HS-27A (cell line): ENCODE measurements at regions not wholly inside any gene's neighbourhood (a gene's known extent, or its start where the extent isn't known, plus 50 kb on each side); places are given as distances from the start of the nearest gene placed in this dataset.
A peak's percentile ranks its signal among the peaks of the same experiment; 100 is the strongest.

ENCODE experiments used
- DNase-seq: peaks from one replicate; pipeline ENCODE4 v3.0.0-alpha.2; 2012; ENCODE audit warnings: low read depth, missing footprints

DNA sequence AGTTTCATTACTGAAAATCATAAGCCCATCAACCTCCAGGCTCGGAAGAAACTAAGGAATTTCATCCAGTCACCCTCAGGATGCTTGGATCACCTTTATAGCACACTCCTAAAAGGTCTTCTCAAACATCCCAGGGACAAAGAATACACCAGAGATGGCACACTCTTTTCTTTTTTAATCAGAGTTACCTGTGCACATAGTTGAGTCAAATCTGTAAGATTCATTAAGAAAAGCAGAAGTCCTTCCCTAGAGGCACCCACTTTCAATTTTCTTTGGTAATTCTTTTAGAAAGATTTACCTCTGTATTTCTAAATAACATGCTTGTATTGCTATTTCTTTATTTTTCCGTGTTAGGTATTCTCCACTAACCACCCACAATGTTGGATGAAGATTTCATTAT lies 50.6 kb upstream of the IL6 start:
- no peak for DNase-seq

DNA sequence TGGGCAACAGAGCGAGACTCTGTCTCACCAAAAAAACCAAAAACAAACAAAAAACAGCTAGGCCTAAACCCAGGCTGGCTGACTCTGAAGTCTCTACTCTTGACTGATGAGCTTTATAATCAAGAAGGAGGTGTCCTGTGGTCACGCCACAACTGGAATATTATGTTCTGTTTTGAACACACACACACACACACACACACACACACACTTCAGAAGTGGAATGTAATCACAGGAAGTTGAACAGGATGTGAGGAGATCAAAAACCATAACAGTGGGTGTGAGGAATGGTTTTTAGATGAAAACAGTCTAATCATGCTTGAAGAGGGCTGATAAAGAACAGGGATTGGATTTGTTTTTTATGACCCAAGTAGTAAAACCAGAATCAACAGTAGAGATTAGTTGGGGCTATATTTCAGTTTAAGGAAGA lies 51.1 kb upstream of the IL6 start:
- no peak for DNase-seq

DNA sequence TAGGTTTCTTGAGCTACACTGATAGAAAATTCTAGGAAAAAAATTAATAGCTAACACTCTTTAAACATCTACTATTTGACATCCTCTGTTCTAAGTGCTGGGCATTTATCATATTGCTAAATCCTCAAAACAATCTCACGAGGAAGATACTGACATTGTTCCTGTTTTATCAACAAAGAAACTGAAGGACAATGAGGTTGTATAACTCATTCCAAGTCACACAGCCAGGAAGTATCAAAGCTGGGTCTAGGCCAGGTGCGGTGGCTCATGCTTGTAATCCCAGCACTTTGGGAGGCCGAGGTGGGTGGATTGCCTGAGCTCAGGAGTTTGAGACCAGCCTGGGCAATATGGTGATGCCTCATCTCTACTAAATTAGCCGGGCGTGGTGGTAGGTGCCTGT lies 51.6 kb upstream of the IL6 start:
- no peak for DNase-seq

DNA sequence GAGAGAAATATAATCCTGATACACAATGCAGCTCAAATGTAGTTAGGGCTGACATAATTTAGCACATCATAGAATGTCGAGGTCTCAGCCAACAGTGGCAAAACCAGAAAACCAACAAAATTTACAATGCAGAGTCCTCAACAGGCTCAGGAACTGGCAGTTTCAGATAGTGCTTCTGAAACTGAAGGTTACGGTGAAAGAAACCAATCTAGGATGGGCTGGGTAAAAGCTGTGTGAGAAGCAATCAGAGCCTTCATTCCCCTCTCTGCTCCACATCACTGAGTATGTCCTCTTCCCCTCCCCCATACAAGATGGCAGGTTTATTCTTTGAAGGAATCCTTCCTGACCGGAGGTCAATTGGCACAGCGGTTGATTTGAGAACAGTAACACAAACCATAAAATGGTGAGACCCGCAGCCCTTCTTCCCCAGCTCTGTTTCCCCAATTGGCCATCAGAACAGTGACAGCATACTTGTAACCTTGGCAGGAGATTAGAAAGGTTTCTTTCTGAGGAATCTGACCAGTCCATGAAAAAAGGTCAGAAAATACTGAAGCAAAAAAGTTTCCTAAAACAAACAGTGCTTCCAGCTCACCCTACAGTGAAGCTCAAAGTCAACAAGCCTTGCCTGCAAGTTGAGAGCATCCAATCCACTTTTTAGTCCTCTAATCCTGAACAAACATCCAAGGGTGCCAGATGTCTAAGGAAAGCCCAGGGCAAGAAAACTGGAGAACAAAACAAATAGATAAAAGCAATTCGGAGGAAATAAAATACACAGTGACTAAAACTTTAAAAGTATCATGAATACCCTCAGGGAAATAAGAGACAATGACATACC lies 53.9 kb upstream of the IL6 start:
- DNase-seq, result no peak

DNA sequence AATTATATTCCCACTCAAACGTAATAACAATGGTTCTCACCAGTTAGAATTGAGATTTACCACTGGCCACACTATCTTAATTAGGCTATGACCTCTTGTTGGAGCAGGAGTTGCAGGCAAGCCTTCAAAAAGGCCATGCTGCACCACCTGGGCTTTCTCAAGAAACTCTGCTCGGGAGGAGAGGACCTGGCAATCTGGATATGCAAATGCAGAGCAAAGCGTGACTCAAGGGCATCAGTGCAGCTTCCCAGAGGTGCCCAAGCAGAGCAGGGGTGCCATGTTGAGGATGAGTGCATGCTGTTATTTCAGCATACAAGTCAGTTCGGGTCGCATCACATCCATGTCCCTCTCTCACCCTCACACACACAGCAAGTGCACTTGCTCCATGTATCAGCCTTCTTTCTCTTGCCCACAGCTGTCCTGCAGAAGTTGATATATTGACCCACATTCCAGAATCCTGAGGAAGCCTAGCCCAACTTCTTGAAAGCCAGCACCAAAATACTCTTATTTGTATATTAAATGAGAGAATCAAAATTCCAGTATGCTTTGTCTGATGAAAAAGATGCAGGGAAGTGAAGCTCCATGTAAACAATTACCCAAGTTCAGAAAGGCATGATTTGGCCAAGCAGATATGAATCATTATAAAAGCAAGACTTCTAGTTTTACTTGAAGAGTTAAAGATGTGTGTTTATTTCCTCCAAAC lies 55.7 kb upstream of the IL6 start:
- no peak for DNase-seq

DNA sequence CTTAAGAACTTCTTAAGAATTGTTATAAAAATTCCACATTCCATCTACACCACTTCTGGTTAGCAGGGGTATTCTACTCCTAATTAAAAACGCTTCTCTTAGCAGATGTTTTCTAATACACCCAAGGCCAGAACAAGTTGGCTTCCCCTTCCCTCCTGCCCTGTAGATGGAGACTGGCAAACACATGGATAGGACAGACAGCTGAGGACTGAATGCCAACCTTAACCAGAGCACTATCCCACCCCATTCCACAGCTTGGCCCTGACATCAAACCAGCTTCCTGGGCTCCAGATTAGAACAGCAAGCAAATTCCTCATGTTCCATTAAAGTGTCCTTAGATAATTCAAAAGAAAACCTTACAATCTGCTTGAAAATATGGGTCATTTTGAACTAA lies 56.6 kb upstream of the IL6 start:
- DNase-seq, result no peak

DNA sequence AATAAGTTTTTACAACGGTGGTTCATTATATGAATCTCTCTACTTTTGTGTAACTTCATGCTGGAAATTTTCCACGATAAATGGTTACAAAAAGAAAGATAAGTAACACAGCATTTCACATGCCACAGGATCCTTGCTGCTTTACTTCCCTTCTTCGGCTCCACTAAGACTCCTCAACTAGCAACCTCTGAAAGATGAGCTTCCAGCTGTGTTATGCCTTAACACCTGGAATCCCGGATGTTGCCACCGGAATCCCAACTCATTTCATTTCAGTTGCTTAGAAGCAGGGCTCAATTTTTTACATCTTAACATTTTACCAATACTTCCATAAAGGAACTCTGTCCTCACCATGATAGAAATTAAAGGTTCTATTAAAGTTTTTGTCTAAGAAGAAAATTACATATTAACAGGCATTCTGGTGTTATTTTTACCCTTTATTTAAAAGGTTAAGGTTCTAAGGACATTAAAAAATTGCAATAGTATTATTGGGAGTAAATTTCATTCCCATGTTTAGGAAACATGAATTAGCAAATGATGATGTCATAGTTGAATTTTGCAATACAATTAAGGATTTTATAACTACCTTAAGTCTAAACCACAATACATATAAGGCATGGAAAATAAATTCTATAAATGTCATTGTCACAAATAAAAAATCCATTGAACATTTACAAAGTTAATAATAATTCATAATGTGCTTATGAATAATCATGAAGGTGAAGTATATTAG lies 57.1 kb upstream of the IL6 start:
- DNase-seq, result no peak

DNA sequence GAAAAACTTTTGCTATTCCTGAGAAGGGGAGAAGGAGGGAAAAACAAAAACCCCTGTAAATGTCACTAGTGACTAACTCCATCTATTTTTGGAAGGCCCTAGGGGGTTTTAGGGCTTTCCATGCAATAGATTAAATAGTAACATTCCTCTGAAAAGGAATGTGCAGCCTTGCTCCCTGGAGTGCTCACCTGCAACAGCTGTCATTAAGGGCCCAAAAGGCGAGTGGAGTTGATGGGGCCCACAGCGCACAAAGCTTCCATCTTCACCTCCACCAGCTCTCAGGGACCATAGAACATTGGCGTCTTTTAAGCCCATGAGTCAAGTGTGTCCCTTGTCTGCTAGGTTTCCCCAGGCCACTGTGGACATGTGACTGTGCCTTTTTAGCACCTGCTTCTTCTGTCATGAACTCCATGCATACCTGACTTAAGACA lies 58.0 kb upstream of the IL6 start:
- DNase-seq, result no peak

DNA sequence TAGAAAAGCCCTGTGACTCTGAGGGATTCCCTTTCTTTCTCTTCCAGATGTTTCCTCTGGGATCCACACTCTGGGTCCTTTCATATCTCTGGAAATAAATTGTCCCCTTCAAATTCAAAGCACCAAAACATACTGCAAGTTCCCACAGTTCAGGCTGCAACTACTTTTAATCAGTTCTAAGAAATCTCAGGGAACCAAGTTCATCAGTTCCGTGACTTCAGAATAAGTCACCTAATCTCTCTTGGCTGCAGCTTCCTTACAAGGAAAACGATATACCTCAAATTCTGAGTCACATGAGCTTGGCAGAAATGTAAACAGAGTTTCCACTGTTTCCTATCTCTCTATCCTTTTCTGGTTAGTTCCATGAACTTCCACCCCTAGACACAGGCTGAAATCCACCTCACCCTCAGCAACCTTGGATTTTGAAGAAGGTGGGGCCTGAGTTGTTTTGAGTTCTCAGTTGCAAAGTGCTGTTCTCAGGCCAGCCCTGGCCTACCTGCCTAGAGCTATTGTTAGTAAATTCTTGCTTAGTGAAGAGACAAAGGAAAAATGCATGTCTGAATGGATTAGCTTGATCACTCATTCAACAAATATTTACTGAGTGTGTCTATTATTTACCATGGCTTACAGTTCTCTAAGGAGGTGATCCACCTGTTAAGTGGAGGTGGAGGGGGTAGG lies 59.3 kb upstream of the IL6 start:
- no peak for DNase-seq

DNA sequence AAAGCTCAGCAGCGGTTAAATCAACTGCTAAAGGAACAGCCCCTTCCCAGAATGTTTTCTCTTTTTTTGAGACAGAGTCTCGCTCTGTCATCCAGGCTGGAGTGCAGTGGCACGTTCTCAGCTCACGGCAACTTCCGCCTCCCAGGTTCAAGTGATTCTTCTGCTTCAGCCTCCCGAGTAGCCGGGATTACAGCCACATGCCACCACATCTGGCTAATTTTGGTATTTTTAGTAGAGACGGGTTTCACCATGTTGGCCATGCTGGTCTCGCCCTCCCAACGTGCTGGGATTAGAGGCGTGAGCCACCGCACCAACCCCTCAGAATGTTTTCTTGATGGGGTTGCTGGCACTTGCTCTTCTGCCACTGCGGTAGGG lies 59.8 kb upstream of the IL6 start:
- DNase-seq, result no peak

DNA sequence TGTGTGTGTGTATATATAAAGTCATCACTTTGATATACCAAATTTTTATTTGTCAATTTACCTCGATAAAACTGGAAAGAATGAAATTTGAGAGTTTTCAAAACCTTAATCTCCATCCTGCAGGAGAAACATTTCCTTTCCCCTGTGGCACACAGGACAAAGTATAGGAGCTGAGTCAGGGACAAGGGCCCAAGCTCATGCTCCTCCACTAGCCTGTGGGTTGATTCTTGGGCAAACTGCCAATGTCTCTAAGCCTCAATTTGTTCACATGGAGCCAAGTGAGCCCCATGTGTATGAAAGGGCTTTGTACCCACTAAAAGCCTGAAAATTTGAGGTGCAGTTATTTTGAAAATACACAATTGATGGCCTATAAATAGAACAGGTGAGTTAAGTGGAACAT lies 60.3 kb upstream of the IL6 start:
- peak; percentile 56 for DNase-seq

DNA sequence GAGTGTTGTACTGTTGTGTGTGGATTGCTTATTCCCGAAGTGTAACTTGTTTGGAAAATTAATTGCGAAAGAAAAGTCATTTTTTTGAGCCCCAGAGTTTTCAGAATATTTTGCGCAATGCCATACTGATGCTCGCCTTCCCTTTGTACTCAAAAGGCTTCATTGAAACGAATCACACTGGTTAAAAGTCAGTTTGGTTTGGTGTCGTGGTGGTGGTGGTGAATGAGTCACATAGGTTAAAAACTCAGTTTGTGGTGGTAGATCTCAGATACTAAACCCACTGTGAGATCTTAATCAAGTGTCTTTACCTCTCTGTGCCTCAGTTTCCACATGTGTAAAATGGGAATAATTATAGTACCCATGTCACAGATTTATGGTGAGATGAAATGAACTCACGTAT lies 61.1 kb upstream of the IL6 start:
- DNase-seq, result no peak

DNA sequence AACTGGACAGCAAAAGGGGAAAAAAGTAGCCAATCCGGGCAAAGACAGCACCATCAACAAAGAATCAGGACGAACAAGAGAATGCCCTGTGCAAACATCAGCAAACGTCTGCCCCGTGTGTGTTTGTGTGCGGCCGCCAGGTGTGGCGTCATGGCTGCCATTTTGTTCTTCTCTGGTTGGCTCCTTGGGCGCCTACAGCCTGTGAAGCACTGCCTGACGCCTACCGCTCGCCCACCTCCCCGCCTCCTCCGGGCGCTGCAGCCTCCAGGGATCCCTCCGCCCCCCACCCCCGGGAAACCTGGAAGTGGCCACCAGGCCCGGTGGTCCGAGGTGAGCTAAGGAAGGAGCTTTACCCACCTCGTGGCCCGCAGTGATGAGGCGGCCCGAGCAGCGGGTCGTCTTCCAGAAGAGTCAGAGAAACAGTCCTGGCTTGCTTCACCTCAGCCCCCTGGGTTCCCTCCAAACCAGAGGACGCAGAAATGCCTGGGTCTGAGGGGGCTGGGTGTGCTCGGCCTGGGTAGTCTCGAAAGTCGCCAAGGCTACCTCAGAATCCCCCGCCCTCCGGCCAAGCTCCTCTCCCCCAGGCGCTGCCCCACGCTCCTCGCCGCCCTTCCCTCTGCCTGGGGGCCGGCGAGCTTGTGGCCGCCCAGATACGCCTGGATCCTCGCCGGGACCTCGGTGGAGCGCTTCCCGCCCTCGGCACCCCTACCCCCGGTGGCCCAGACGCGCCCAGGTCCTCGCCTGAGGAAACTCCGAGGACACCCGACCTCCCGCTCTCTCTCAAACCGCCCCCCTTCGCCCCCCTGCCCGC lies 61.8 kb upstream of the IL6 start:
- DNase-seq, result no peak

DNA sequence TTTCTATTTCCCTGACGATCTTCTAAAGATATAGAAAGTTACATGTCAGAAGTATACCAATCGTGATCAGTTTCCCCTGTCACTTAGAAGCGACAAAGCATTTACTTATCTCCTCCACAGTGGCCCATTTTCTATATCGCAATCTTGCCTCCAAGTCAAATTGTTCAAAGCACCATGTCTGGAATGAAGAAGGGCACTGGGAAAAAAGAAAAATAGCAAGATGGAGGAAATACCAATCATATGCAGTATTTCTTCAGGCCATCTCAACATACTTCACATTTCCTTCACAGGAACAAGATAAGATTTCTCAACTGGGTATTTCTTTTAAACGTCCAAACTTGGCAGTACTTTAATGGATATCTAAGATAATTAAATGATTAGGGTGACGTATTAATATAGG lies 63.3 kb upstream of the IL6 start:
- no peak for DNase-seq

DNA sequence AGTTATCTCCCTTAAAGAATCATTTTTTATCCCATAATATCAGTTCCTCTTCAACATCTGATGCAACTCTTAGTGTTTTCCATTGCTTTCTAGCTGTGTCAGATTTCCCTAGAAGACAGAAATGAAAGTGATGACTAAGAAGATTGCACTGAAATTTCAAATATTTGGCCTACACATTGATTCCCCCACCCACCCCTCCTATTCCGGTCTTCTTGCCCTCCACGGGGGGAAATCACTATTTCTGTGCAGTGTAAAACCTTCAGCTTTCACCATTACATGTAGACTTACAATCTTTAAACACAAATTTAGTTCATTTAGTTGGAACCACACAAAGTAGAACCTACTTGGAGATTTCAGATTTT lies 63.7 kb upstream of the IL6 start:
- no peak for DNase-seq

DNA sequence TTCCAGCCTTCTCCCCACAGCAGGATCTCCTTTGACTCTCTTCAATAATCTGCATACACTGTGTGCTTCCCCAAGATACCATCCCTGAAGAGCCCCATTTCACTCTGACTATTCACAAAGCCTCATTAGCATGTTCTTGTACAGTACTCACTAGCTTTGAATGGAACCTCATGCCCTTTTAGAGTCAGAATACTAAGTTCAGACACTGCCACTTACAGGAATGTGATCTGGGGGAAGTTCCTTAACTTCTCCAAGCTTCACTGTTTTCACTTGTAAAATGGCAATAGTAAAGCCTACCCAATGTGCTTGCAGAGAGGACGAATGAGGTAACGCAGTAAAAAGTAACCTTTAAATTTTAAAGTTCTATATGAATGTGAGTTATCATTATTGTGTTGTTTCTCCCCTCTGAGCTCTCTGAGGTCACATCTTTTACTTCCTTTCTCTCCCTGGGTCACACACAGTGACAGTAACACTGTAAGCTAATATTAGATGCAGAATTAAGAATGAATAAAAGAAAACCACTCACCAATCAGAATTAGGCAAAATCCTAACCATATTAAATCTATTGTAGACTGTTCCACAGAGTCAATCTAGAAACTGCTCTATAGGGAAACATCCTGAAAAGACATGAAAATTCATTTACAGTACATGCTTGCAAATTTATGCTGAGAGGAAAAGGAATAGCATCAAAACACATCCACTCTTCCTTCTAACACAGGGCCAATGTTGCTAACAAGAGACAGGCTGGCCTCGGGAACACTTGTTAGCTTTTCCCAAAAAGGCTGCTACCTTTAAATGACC lies 64.2 kb upstream of the IL6 start:
- no peak for DNase-seq

DNA sequence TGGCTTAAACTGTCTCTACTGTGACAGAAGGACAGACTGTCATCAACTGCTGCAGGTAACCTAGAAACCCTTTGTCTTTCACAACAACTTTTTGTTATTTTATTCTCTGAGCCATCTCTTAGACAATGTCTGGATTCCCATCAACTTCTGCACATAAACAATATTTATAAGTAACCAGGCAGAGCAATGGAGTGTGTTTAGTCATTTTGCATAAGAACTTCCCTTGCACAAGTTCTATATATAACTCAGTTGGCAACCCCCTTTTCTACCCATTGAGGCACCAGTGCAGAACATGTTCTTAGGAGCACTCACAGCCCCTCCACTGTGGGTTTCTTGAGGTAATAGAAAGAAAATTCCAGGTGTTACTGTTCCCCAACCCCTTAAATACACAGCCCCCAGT lies 65.0 kb upstream of the IL6 start:
- no peak for DNase-seq

DNA sequence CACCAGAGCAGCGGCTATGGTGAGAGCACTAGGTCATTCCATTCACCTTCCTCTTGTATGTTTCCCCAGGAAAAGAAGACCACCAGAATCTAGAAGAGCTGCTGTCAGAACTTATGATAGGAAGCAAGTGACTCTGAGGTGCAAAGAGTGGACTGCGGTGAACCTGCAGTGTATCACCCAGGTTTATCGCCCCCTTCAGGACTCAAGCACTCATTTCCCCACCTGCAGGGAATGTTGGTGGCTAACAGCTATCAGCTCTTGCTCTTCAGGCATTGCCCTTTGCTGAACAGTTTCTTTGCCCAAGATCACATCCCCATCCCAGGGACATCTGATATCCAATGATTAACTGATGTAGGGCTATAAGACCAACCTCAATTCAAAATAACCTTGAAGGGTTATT lies 66.3 kb upstream of the IL6 start:
- no peak for DNase-seq

DNA sequence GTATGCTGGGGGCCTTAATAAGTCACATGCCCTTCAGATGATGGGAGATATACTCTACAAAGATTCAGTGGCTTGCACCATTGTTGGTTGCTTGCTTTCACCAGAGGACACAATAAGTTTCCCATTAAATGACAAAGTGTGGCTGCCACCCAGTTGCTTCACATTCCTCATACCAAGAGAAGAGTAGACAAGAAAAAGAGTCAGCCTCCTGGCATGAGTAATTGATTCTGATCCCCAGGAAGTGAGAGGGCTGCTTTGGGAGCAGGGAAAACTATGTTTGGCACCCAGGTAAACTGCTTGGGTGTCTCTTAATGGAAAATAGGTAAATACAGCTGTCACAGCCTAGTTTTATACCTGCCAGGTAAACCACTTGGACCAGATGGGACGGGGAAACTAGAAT lies 66.7 kb upstream of the IL6 start:
- no peak for DNase-seq

DNA sequence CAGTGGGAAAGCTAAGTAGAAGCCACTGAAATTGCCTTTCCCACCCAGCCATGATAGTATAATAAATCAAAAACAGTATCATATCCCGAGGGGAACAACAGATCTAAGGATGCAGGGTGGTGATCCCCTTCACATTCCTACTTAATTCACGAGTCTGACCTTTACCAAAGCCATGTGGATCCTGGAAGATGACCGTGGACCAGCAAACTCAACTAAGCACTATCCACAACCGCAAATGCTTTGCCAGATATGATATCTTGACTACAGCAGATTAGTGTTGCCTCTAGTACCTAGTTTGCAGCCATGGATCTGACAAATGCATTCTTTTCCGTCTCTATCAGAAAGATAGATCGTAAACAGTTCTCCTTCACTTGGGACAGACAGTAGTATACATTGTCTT lies 67.3 kb upstream of the IL6 start:
- DNase-seq, result no peak

DNA sequence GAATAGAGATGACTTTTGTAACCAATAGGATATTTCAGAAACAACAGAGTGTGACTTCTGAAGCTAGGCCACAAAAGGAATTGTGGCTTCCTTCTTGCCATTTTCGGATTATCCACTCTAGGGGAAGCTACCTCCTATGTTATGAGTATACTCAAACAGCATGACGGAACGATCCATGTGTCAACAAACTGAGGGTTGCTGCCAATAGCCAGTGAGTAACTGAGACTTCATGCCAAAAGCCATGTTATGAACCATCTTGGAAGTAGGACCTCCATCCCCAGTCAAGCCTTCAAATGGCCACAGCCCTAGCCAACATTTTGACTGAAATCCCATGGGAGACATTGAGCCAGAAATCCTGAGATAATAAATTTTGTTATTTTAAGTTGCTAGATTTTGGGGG lies 69.0 kb upstream of the IL6 start:
- no peak for DNase-seq
